Breast epithelium (tissue), 3 donors: ENCODE measurements at regions not wholly inside any gene's neighbourhood (a gene's known extent, or its start where the extent isn't known, plus 50 kb on each side); places are given as distances from the start of the nearest gene placed in this dataset.

Source experiments
- POLR2A ChIP-seq: fragments of 450-650 bp; IDR thresholded peaks from one replicate; pipeline ENCODE4 v1.6.1; 2016; ENCODE audit warnings: antibody characterized with exemption, mild to moderate bottlenecking, moderate library complexity
- POLR2AphosphoS5 ChIP-seq, 3 donors: sonication (generic); formaldehyde crosslinking; IDR thresholded peaks; one replicate each; pipeline ENCODE4 v1.6.1; 2017; ENCODE audit warnings: antibody characterized with exemption in 3 of 3
- TF ChIP-seq, protein P1 (sequence below), 3 donors: fragments of 450-650 bp; IDR thresholded peaks; one replicate each; pipeline ENCODE4 v1.5.1; 2016 to 2017; ENCODE audit warnings: antibody characterized with exemption in 3 of 3, mild to moderate bottlenecking in 3 of 3, moderate library complexity in 3 of 3

GRCh38 chr11:92449780-92450179 is 225.2 kb downstream of the FAT3 start:
- TF ChIP-seq, protein P1, sequence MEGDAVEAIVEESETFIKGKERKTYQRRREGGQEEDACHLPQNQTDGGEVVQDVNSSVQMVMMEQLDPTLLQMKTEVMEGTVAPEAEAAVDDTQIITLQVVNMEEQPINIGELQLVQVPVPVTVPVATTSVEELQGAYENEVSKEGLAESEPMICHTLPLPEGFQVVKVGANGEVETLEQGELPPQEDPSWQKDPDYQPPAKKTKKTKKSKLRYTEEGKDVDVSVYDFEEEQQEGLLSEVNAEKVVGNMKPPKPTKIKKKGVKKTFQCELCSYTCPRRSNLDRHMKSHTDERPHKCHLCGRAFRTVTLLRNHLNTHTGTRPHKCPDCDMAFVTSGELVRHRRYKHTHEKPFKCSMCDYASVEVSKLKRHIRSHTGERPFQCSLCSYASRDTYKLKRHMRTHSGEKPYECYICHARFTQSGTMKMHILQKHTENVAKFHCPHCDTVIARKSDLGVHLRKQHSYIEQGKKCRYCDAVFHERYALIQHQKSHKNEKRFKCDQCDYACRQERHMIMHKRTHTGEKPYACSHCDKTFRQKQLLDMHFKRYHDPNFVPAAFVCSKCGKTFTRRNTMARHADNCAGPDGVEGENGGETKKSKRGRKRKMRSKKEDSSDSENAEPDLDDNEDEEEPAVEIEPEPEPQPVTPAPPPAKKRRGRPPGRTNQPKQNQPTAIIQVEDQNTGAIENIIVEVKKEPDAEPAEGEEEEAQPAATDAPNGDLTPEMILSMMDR (IDR thresholded peaks at IDR 0.05), result no peak
- TF ChIP-seq POLR2AphosphoS5 (IDR thresholded peaks at IDR 0.05), result no peak
- TF ChIP-seq POLR2A, result no peak
